SK-N-DZ (cell line): ENCODE measurements at regions not wholly inside any gene's neighbourhood (a gene's known extent, or its start where the extent isn't known, plus 50 kb on each side); places are given as distances from the start of the nearest gene placed in this dataset.
"Not testable (repeated sequence)": the region's sequence is repeated elsewhere in the genome, so short reads cannot be mapped to it uniquely, and the experiment has no call there.

Source experiments
- DNase-seq: peaks from one replicate; pipeline ENCODE4 v3.0.0-alpha.2; 2015; ENCODE audit warnings: low spot score

GRCh38 chr10:3578682-3579081, 206.3 kb downstream of the KLF6 start:
- DNase-seq, result no peak

GRCh38 chr10:3578159-3578558, 206.8 kb downstream of the KLF6 start:
- DNase-seq, result no peak

- DNase-seq, result no peak
Observed at GRCh38 chr10:3574451-3574850, 210.6 kb downstream of the KLF6 start.

GRCh38 chr10:3573498-3573897, 211.5 kb downstream of the KLF6 start:
- no peak for DNase-seq

- DNase-seq, result no peak
Observed at GRCh38 chr10:3571310-3571825, 213.6 kb downstream of the KLF6 start.

- no peak for DNase-seq
Observed at GRCh38 chr10:3570855-3571266, 214.1 kb downstream of the KLF6 start.

- no peak for DNase-seq
Observed at GRCh38 chr10:3570131-3570729, 214.8 kb downstream of the KLF6 start.

- DNase-seq, result no peak
Observed at GRCh38 chr10:3568983-3569382, 216.0 kb downstream of the KLF6 start.

- no peak for DNase-seq
Observed at GRCh38 chr10:3568392-3568791, 216.6 kb downstream of the KLF6 start.

- DNase-seq, result no peak
Observed at GRCh38 chr10:3567291-3567963, 217.6 kb downstream of the KLF6 start.

GRCh38 chr10:3566627-3567026, 218.4 kb downstream of the KLF6 start:
- no peak for DNase-seq

GRCh38 chr10:3564346-3565002, 220.5 kb downstream of the KLF6 start:
- DNase-seq, result no peak

GRCh38 chr10:3563298-3563697, 221.7 kb downstream of the KLF6 start:
- no peak for DNase-seq

- not testable (repeated sequence) for DNase-seq
Observed at GRCh38 chr10:3560628-3561027, 224.4 kb downstream of the KLF6 start.

GRCh38 chr10:3559527-3559926, 225.5 kb downstream of the KLF6 start:
- no peak for DNase-seq

GRCh38 chr10:3559011-3559410, 226.0 kb downstream of the KLF6 start:
- no peak for DNase-seq

GRCh38 chr10:3556191-3557017, 228.6 kb downstream of the KLF6 start:
- not testable (repeated sequence) for DNase-seq

- no peak for DNase-seq
Observed at GRCh38 chr10:3554121-3554522, 230.9 kb downstream of the KLF6 start.

- DNase-seq, result no peak
Observed at GRCh38 chr10:3552281-3552680, 232.7 kb downstream of the KLF6 start.

GRCh38 chr10:3551761-3552160, 233.2 kb downstream of the KLF6 start:
- no peak for DNase-seq

- DNase-seq, result no peak
Observed at GRCh38 chr10:3549118-3549517, 235.9 kb downstream of the KLF6 start.

- DNase-seq, result no peak
Observed at GRCh38 chr10:3548702-3549101, 236.3 kb downstream of the KLF6 start.
